Activated CD8-positive, alpha-beta T cell treated with anti-CD3 and anti-CD28 coated beads for 36 hours (primary cell): ENCODE measurements at regions not wholly inside any gene's neighbourhood (a gene's known extent, or its start where the extent isn't known, plus 50 kb on each side); places are given as distances from the start of the nearest gene placed in this dataset.

Experiments
- ATAC-seq: fragments of 200-7000 bp; cut with Tn5 transposase; one replicate; pipeline ENCODE4 v1.10.0; 2021; ENCODE audit warnings: mild to moderate bottlenecking, moderate library complexity
- CTCF ChIA-PET: fragments of 350-600 bp; sonication (Branson Sonifier 250); formaldehyde crosslinking; loops from one replicate; lab custom pipeline; 2021; ENCODE audit warnings: antibody characterized with exemption; lab: Charles Lee
- POLR2A ChIA-PET: fragments of 350-600 bp; sonication (Branson Sonifier 250); formaldehyde crosslinking; loops from one replicate; lab custom pipeline; 2021; ENCODE audit warnings: antibody characterized with exemption; lab: Charles Lee
- DNase-seq: peaks from one replicate; pipeline ENCODE4 v3.0.0-alpha.2; 2020
- H3K27ac Mint-ChIP-seq: one replicate; pipeline ENCODE4 v1.8.0; 2021; ENCODE audit warnings: mild to moderate bottlenecking, mixed read lengths
- H3K27me3 Mint-ChIP-seq: one replicate; pipeline ENCODE4 v1.8.0; 2021; ENCODE audit warnings: mixed read lengths
- H3K36me3 Mint-ChIP-seq: one replicate; pipeline ENCODE4 v1.8.0; 2021; ENCODE audit warnings: low read depth, mixed read lengths
- H3K4me1 Mint-ChIP-seq: one replicate; pipeline ENCODE4 v1.8.0; 2021; ENCODE audit warnings: low read depth, mixed read lengths
- H3K4me3 Mint-ChIP-seq: one replicate; pipeline ENCODE4 v1.8.0; 2021; ENCODE audit warnings: mild to moderate bottlenecking, moderate library complexity, mixed read lengths
- H3K9me3 Mint-ChIP-seq: one replicate; pipeline ENCODE4 v1.8.0; 2021; ENCODE audit warnings: mixed read lengths
- intact Hi-C: fragments of 100-400 bp; cut with micrococcal nuclease; formaldehyde crosslinking; loops from one replicate; pipeline ENCODE4 v1.10.0; 2022
- TF ChIP-seq, protein P1 (sequence below): fragments of 200-600 bp; IDR thresholded peaks from one replicate; pipeline ENCODE4 v1.8.0; 2022; ENCODE audit warnings: antibody characterized with exemption, mild to moderate bottlenecking

GRCh38 chr22:47609653-47610052 is 847.2 kb downstream of the TBC1D22A start:
- intact Hi-C loops = no loop called here
- ChIA-PET CTCF (no interaction called here), POLR2A (interaction anchor here (0.6 kb wide), 1 partner anchor 12 kb away, joined by 4 read pairs; no protein-coding TSS in a partner anchor)
- no peaks in the 10 kb centered on the region for H3K36me3 Mint-ChIP-seq
- H3K4me3 Mint-ChIP-seq = no peak overlapping the region
- ATAC-seq = no peak
- no peaks in the 10 kb centered on the region for H3K9me3 Mint-ChIP-seq
- TF ChIP-seq, protein P1, sequence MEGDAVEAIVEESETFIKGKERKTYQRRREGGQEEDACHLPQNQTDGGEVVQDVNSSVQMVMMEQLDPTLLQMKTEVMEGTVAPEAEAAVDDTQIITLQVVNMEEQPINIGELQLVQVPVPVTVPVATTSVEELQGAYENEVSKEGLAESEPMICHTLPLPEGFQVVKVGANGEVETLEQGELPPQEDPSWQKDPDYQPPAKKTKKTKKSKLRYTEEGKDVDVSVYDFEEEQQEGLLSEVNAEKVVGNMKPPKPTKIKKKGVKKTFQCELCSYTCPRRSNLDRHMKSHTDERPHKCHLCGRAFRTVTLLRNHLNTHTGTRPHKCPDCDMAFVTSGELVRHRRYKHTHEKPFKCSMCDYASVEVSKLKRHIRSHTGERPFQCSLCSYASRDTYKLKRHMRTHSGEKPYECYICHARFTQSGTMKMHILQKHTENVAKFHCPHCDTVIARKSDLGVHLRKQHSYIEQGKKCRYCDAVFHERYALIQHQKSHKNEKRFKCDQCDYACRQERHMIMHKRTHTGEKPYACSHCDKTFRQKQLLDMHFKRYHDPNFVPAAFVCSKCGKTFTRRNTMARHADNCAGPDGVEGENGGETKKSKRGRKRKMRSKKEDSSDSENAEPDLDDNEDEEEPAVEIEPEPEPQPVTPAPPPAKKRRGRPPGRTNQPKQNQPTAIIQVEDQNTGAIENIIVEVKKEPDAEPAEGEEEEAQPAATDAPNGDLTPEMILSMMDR = no peak
- no peak overlapping the region for H3K27ac Mint-ChIP-seq
- H3K4me1 Mint-ChIP-seq = no peaks in the 10 kb centered on the region
- H3K27me3 Mint-ChIP-seq = no peaks in the 10 kb centered on the region
- no peak for DNase-seq

GRCh38 chr22:47608421-47608820 is 846.0 kb downstream of the TBC1D22A start:
- TF ChIP-seq, protein P1 = no peak
- Mint-ChIP-seq H3K27me3 (no peaks in the 10 kb centered on the region), H3K4me1 (no peaks in the 10 kb centered on the region), H3K27ac (no peak overlapping the region), H3K4me3 (no peak overlapping the region), H3K9me3 (no peaks in the 10 kb centered on the region), H3K36me3 (no peaks in the 10 kb centered on the region)
- no peak for DNase-seq
- CTCF ChIA-PET = no interaction called here
- ATAC-seq = no peak
- intact Hi-C loops = no loop called here
- POLR2A ChIA-PET = no interaction called here

DNA sequence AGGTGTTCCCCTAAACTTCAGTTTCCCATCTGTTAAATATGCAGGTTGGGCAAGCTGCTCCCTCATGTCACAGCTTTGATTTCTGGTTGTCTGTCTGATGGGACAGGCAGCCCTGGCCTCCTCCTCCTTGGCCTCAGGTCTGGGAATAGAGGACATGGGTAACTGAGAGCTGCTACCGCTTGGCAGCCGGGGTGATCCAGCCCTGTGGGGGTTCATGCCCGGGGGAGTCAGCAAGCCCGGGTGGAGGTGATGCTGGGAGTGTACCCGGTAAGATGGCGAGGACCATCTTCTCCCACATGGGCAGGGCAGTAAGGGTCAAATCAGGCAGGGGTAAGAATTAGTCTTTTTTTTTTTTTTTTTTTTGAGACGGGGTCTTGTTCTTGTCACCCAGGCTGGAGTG is 845.0 kb downstream of the TBC1D22A start:
- TF ChIP-seq, protein P1 = no peak
- H3K9me3 Mint-ChIP-seq = no peaks in the 10 kb centered on the region
- ChIA-PET CTCF (no interaction called here), POLR2A (no interaction called here)
- H3K4me1 Mint-ChIP-seq = no peaks in the 10 kb centered on the region
- DNase-seq (no peak), ATAC-seq (no peak)
- no peak overlapping the region for H3K4me3 Mint-ChIP-seq
- intact Hi-C loops = no loop called here
- H3K36me3 Mint-ChIP-seq = no peaks in the 10 kb centered on the region
- no peak overlapping the region for H3K27ac Mint-ChIP-seq
- no peaks in the 10 kb centered on the region for H3K27me3 Mint-ChIP-seq

DNA sequence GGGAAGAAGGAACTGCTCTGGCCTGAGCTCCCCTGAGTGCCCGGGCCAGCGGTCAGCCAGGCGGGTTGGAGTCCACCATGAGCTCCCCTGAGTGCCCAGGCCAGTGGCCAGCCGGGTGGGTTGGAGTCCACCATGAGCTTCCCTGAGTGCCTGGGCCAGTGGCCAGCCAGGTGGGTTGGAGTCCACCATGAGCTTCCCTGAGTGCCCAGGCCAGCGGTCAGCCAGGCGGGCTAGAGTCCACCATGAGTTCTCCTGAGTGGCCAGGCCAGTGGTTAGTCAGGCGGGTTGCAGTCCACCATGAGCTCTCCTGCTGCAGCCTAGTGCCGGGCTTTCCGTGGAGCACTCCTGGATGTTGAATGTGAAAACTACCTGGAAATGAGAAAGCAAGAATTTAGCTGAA is 844.0 kb downstream of the TBC1D22A start:
- Mint-ChIP-seq H3K36me3 (no peaks in the 10 kb centered on the region), H3K27me3 (peaks cover 6% of the 10 kb centered on the region), H3K4me1 (no peaks in the 10 kb centered on the region), H3K27ac (no peak overlapping the region), H3K9me3 (no peaks in the 10 kb centered on the region), H3K4me3 (no peak overlapping the region)
- no peak for DNase-seq
- no peak for ATAC-seq
- intact Hi-C loops = no loop called here
- ChIA-PET POLR2A (no interaction called here), CTCF (no interaction called here)
- TF ChIP-seq, protein P1 = no peak

DNA sequence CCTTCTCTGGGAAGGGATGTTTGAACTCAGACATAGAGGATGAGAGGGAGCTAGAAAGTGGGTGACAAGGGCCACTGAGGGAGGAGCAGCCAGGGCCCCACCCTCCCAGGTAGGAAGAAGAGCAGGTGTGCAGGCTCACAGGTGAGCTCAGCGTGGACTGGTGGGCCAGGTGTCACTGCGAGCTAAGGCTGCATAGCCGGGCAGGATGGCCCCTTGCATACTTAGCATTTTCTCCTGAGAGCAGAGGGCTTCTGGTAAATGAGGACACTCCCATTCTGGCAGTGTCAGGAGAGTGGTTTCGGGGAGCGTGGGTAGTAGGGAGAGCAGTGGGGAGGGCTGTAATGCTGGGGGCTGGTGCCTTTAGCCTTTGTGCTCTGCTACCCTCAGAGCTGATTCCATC is 843.4 kb downstream of the TBC1D22A start:
- no peaks in the 10 kb centered on the region for H3K4me1 Mint-ChIP-seq
- DNase-seq (no peak), ATAC-seq (no peak)
- POLR2A ChIA-PET = no interaction called here
- intact Hi-C loops = no loop called here
- no peak overlapping the region for H3K4me3 Mint-ChIP-seq
- peaks cover 10% of the 10 kb centered on the region for H3K27me3 Mint-ChIP-seq
- CTCF ChIA-PET = no interaction called here
- no peaks in the 10 kb centered on the region for H3K36me3 Mint-ChIP-seq
- H3K27ac Mint-ChIP-seq = no peak overlapping the region
- H3K9me3 Mint-ChIP-seq = no peaks in the 10 kb centered on the region
- TF ChIP-seq, protein P1 = no peak
